Heart left ventricle (tissue), 13 donors: ENCODE measurements at regions not wholly inside any gene's neighbourhood (a gene's known extent, or its start where the extent isn't known, plus 50 kb on each side); places are given as distances from the start of the nearest gene placed in this dataset.

Experiments
- CTCF ChIP-seq, 12 donors: fragments of 200-600 bp; sonication (generic) in 4 of 12; IDR thresholded peaks; one replicate each; pipeline versions ENCODE4 v1.5.0 to v1.8.0; 2018 to 2022; ENCODE audit warnings: antibody characterized with exemption in 12 of 12, mild to moderate bottlenecking in 5 of 12
- POLR2A ChIP-seq, 2 donors: fragments of 450-650 bp; IDR thresholded peaks; one replicate each; pipeline ENCODE4 v1.6.1; 2017; ENCODE audit warnings: antibody characterized with exemption in 2 of 2, mild to moderate bottlenecking in 2 of 2, moderate library complexity in 2 of 2
- donor health status: ischemic (EF 13 %, LVEDD 7.1; RV severe dilation, severe dysfunction).
- donor health status: DM: no; HTN: yes; CAD: no.
- donor health status: DM: no; HTN: no; CAD: no.
- donor health status: ischemic (EF 25% LVEDD 6.9; RV normal size, moderate dysfunction).
- donor health status: ischemic (EF 25% LVEDD 5.7; RV mildly dilated, moderate dysfunction).
- donor health status: ischemic (EF 35%, LVEDD 5.7; RV mildly dilated, moderate dysfunction).
- donor health status: nonischemic (EF 11% LVEDD 7.7; RV severe dilation, severe dysfunction).
- donor health status: DM: yes; HTN: yes; CAD: no.
- donor health status: PGD.
- donor health status: ischemic (EF 29% LVEDD 5.4; RV normal size, mild dysfunction).
- donor health status: nonischemic (EF 23%, LVEDD 6.1; RV moderate dilation, normal function).

GRCh38 chr14:101076451-101077198, 173.1 kb upstream of the RTL1 start:
- TF ChIP-seq CTCF (IDR thresholded peaks at IDR 0.05) (no peak), POLR2A (IDR thresholded peaks at IDR 0.05) (no peak)
